Germinal center (tissue), 1 donor: ENCODE measurements at regions not wholly inside any gene's neighbourhood (a gene's known extent, or its start where the extent isn't known, plus 50 kb on each side); places are given as distances from the start of the nearest gene placed in this dataset.
"Not testable (repeated sequence)": the region's sequence is repeated elsewhere in the genome, so short reads cannot be mapped to it uniquely, and the experiment has no call there.

Source experiments
- DNase-seq: peaks from one replicate; pipeline ENCODE4 v3.0.0; 2012; ENCODE audit warnings: mixed read lengths, low spot score

DNA sequence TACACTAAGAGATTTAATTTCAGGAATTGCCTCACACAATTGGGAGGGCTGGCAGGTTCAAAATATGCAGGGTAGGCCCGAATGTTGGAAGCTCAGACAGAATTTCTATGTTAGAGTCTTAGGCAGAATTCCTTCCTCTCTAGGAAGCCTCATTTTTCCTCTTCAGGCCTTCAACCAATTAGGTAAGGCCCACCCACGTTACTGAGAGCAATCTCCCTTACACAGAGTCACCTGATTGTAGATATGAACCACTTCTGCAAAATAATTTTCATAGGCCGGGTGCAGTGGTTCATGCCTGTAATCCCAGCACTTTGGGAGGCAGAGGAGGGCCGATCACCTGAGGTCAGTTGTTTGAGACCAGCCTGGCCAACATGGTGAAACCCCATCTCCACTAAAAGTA lies 50.2 kb upstream of the HIVEP1 start:
- DNase-seq: no peak

DNA sequence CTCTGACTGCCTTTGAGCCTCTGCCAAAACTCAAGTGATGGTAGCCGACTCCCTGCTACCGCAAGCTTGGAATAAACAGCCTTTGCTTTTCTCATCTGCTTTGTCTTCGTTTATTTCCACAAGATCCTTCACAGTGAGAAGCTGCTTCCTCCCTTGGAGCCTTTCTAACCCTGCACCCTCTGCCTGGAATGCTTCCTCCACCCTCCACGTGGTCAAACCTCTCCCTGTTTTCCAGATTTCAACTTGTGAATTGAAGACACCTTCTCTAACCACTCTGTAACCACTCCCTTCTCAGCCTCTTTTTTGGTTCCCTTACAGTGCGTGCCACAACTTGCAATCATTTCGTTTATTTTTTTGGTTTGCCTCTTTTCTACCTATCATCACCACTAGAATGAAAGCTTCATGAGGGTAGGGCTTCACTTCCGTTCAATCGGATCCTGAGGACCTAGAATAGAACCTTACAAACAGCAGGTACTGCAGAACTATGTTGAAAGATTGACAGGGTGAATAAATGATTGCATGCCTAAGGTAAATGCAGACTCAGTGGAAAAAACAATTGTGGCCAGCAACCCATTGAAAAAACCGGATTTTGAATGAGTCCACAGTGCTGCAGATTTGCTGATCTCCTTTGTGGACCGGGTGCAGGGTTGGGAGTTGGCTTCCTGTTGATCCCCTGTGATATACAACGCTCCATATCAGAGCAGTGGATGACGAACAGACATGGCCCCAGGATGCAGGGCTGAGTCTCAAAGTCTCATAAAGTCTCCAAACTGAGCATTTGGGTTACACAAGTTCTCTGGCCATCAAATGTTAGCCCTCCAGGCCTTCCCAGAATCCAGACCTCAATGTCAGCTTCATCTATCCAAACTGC lies 51.0 kb upstream of the HIVEP1 start:
- DNase-seq: no peak

DNA sequence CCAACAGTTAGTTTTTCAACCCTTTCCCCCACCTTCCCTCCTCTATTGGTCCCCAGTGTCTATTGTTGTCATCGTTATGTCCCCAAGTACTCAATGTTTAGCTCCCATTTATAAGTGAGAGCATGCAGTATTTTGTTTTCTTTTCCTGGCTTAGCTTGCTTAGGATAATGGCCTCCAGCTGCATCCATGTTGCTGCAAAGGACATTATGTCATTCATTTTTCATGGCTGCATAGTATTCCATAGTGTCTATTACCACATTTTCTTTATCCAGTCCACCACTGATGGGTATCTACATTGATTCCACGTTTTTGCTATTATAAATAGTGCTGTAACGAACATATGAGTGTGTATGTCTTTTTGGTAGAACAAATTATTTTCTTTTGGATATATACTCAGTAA lies 55.3 kb upstream of the HIVEP1 start:
- no peak for DNase-seq

DNA sequence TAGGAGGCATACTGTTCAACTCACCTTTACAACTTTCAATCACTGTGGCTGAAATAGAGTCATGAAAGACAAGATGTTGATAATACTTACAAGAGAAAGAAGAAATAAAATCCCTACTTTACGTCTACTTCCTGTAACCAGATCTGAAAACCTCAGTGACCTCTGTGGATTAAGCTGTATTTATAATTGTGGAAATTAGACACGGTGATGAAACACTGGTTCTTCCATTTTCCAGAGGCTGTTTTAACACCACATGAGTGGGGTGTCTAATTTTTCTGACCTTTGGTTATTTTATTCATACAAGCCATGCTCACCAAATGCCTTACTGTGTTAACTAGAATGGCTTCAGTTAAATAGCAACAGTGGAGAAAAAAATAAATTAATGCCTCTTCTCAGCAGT lies 58.5 kb upstream of the HIVEP1 start:
- no peak for DNase-seq

DNA sequence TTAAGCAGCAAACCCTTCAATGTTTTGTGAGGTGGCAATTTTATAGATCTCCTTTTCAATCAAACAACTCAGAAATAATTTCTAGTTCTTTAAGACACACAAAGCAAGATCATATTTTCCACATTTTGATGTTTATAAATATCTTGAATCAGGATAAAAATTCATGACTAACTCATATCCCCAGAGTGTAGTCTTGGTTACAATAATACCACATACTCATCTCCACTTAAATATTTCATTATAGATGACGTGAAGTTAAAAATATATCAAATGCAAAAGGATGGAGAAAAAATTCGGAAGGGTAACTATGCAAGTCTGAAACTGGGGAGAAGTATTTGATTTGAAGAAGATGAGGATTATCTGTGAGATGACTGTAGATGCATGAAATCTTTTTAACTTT lies 59.8 kb upstream of the HIVEP1 start:
- no peak for DNase-seq

DNA sequence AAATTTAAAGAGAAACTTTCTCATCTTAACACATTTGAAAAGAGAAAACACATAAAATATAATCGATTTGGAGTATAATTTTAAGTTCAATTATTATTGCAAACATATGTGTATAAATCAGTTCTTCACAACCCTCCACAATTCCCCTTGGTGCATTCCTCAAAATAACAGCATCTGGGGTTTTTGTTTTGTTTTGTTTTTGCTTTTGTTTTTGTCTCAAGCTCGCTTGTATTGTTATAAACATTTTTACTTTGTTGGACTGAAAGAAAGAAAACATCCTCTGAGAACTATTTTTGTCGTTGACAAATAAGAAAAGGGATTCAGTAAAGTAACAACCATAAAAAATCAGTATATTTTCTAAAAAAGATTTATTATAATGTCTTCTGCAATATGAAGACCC lies 60.2 kb upstream of the HIVEP1 start:
- no peak for DNase-seq

DNA sequence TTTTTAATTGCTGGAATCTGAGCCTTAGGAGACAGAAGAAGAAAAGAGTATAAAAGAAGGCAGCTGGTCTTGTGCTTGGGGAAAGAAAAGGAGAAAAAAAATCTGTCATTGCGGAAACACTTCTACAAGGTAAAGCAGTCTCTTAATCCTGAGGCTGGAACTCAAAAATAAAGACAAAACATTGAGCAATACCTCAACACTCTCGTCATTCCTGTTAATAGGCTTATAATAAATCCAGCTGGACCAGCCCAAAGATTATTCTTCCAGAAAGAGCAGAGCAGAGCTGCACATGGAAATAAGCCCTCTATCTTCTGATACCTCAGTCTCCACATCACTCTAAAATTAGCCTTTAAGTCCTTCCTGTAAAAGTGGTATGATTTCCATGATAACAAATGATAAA lies 62.0 kb upstream of the HIVEP1 start:
- no peak for DNase-seq

DNA sequence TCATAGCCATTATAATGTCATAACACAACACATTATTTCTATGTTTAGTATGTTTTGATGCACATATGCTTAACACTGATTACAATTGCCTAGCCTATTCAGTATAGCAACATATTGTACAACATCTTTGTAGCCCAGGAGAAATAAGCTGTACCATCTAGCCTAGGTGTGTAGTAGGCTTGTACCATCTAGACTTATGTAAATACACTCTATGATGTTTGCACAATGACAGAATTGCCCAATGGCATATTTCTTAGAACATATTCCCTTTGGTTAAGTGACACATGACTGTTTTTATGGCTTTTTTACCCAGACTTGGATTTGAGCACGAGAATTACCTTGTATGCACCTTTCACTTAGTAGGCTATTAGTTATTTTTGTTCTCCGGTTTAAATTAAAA lies 64.5 kb upstream of the HIVEP1 start:
- DNase-seq: no peak

DNA sequence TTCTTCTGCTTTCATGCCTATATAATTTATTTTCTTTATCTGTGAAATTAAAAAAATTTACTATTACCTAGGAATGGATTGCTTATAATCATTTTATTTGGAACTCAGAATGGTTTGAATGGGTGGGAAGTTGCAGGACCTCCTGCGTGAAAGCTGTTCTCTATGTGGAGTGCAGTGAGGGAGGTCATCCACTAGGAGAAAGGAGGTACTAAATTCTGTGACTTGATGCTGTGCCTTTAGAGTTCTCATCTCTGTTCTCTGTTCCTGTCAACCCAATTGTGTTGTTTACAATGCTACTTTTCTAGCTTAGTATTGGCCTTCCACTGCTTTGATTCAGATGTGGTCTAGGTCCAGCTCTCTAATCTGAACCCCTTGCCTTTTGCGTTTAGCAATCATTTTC lies 65.0 kb upstream of the HIVEP1 start:
- no peak for DNase-seq

DNA sequence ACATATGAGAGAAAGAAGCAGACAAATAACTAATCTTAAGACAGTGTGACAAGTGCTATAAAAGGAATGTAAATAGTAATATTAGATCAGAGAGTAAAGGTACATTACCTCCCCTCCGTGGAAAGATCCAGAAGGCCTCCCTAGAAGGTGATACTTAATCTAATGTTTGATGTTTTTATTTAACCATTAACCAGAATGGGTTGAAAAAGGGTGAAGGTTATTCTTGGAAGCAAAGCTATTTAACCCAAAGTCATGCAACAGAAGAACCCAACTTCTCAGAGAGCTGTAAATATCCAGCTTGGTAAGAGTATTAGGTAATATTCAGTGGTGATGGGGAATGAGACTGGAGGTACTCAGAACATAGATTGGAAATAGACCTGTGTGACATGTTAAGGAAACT lies 68.0 kb upstream of the HIVEP1 start:
- no peak for DNase-seq

DNA sequence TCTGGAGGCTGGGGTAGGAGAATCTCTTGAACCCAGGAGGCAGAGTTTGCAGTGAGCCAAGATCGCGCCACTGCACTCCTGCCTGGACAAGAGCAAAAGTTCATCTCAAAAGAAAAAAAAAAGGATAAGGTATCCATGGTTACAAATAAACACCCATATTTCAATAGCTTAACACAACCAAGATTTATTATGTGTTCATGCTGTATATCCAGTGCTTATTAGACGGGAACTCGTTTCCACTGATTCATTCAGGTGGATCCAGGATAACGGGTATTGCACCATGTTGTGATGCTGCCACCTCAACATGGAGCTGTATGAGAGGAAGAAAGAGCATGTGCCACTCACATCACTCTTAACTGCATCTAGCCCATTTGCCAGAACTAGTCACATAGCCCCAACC lies 69.1 kb upstream of the HIVEP1 start:
- DNase-seq: no peak

DNA sequence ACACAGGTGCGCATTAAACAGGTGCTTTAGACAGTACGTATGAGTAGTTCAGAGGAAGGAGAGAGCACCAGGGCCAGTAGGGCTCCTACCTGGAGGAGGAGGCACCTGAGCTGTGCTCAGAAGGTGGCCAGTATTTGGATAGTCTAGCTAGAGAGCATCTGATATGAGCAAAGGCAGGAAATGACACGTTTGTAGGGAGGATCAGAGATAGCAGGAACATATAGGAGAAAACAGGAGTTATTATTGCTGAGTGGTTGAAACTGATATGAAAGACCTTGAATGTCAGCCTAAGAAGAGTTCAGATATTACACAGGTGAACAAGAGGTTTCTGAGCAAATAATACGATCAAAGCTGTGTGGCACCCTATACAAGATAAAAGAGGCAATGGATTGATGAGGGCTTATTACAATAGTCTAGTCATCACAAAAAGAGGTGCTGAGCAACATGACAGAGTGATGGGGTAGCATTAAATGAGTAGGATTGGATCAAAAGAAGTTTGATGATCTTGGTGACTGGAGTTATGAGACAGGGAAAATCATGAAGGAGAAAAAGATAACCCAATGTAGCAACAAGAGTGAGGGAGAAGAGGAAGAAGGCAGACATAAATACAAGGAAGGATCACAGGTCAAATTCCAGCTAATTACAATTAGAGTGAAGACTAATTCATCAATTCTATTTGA lies 69.8 kb upstream of the HIVEP1 start:
- DNase-seq: no peak

DNA sequence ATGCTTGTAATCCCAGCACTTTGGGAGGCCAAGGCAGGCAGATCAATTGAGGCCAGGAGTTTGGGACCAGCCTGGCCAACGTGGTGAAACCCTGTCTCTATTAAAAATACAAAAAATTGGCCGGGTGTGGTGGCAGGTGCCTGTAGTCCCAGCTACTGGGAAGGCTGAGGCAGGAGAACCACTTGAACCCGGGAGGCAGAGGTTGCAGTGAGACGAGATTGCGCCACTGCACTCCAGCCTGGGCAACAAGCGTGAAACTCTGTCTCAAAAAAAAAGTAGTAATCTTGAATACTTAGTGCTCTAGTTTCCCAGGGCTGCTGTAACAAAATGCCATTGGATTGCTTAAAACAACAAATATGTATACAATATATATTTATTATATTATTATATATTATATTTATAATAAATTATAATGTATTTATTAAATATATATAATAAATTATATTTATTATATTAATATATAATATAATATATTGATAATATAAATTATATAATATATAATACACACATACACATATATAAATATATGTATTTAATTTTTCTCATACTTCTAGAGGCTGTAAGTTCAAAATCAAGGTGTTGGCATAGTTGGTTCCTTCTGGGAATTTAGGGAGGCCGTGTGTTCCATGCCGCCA lies 71.5 kb upstream of the HIVEP1 start:
- DNase-seq: not testable (repeated sequence)

DNA sequence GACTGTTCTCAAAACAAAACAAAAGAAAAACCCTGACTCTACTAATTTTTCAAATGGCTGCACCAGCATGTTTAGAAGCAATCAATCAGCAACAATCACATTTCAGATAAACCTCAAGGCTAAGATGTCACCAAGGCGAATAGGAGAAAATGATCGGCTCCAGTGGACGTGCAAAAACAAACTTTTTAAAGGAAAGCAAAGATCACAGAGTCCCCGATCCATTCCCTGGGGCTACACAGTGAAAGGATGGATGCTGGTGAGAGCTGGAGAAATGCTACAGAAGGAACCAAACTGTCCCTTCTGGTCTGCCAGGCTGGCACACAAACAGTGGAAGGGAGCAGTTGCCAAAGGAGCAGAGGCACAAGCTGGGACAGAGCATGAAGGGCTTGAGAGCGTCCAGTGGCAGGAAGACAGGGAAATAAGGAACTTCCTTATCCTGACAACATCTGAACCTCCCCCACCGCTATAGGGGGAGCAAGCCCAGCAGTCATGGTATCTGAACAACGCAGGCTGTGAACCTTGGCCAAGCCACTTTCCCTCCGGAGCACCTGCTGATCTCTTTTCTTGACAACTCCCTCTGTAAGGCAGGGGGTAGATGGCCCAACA lies 73.7 kb upstream of the HIVEP1 start:
- no peak for DNase-seq

DNA sequence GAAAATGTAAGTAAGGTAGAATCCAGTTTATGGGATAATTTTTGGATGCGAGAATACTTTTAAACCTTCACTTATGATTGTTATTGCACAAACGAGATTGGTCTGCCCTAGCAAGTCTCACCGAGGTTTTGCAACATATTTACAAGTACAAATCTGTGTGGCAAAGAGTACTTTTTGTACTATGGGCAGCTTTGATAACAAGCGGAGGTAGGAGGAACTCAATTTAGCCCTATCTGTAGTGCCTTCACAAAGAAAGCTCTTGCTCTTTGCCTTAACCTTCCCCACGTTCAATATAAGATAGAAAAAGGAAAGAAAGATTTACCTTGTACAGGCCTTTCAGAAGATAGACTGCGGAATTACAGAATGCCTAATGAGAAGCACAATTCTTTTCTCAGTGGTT lies 77.5 kb upstream of the HIVEP1 start:
- no peak for DNase-seq

DNA sequence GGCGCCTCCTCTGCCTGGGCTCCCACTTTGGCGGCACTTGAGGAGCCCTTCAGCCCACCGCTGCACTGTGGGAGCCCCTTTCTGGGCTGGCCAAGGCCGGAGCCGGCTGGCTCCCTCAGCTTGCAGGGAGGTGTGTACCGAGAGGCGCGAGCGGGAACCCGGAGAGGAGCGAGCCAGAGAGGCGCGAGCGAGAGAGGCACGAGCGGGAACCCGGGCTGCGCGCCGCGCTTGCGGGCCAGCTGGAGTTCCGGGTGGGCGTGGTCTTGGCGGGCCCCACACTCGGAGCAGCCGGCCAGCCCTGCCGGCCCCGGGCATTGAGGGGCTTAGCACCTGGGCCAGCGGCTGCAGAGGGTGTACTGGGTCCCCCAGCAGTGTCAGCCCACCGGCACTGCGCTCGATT lies 79.2 kb upstream of the HIVEP1 start:
- not testable (repeated sequence) for DNase-seq

DNA sequence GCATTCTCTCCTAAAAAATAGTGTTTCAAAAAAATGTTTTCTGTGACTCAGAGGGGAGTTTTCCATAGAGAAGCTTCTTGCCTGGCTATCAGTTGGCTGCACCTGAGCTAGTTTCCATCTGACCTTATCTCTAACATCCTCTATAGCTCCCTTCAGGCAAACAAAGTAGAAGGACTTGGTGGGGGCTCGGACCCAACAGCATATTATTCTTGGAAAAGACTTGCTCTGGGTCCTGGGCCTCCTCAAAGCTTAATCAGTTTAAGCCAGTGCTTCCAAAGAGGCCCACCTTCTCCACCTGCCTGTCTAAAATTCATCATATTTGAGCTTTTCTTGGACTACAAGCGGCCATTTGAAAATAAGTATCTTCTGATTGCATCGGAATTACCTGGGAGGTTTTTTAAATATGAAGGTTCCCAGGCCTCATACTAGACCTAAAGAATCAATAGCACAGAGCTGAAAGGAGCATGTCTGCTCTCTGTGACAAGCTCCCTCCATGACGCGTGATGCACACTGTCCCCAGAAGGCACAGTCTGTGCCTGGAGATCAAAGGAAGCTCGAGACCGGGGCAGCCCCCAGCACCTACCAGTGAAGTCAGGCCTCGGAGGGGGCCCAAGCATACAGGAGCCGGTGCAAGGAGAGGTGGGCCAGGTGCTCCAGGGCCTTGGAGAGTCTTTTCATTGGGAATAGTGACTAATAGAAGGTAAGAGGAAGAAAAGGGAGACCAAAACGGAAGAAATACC lies 80.6 kb upstream of the HIVEP1 start:
- DNase-seq: no peak

DNA sequence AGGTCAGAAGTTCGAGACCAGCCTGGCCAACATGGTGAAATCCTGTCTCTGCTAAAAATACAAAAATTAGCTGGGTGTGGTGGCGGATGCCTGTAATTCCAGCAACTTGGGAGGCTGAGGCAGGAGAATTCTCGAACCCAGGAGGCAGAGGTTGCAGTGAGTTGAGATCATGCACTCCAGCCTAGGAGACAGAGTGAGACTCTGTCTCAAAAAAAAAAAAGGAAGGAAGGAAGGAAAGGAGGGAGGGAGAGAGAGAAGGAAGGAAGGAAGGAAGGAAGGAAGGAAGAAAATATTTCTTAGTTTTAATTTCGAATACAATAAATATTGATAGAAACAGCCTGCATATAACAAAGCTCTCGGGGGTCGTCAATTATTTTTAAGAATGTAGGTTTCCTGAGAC lies 81.3 kb upstream of the HIVEP1 start:
- DNase-seq: not testable (repeated sequence)

DNA sequence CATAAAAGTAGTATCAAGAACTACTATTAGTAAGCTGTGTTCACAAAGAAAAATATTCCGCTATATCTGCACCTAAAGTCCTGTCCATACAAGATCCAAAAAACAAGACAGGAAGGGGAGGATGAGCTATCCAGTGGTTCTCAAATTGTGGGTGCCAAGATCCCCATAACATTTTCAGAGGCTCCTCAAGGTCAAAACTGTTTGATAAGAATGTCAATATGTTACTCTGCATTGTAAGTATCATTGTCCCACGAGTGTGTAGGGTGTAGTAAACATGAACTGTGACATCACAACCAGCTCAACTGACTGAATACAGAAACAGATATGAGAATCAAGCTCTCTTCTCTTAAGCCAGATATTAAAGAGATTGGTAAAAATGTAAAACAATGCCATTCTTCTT lies 81.9 kb upstream of the HIVEP1 start:
- DNase-seq: no peak

DNA sequence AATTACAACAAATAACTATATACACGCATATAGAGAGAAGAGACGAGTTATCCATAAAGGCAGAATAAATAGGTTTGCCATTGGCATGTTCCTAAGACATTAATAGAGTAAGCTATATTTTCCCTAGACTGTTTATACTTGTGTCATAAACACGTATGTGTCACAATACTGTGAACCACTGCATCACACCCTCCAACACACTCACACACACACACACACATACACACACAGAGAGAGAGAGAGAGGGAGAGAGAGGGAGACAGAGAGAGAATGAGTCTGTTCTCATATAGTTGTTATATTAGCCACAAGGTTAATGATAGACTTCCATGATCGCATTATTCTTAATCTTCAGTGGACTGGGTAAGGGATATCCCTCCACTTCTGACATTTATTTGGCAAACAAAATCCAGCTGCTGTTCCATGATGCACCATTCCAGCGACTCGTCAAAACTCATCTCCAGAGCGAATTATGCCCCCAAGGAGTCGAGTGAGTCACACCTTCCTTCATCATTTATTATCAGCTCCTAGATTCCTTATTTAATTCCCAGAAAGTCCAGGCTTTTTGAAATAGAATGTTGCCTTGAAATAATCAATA lies 82.8 kb upstream of the HIVEP1 start:
- no peak for DNase-seq

DNA sequence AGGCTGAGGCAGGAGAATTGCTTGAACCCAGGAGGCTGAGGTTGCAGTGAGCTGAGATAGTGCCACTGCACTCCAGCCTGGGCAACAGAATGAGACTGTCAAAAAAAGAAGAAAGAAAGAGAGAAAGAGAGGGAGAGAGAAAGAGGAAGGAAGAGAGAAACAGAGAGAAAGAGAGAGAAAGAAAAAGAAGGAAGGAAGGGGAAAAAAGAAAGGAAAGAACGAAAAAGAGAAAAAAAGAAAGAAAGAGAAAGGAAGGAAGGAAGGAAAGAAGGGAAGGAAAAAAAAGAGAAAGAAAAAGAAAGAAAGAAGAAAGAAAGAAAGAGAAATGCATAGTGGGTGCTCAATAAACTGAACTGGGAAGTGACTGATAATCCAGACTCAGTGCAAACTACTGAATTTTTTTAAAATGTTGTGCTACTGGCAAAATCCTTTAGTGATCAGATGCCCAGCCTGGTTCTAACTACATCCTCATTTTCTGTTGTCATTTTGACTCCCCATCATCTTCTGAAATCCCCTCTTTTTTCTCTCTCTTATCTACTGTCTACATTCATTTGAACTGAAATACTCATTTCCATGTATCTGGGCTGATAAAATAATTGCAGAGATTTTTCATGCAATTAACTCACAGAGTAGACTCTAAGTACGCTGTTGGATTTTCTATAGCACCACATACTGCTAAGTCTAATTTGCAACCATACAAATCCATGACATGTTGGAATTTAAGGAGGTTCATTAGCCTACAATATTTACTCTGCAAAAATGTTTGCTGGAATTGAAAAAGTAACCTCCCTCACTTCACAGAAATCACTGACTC lies 85.3 kb upstream of the HIVEP1 start:
- DNase-seq: no peak
